Left ventricle myocardium inferior (tissue), 1 donor: ENCODE measurements at regions not wholly inside any gene's neighbourhood (a gene's known extent, or its start where the extent isn't known, plus 50 kb on each side); places are given as distances from the start of the nearest gene placed in this dataset.

ENCODE experiments used
- DNase-seq: peaks from one replicate; pipeline ENCODE4 v3.0.0-alpha.2; 2020
- H3K27ac ChIP-seq: fragments of 200-600 bp; replicated peaks from 2 replicates; pipeline ENCODE4 v1.8.0; 2021
- H3K27me3 ChIP-seq: fragments of 200-600 bp; 2 replicates; pipeline ENCODE4 v1.8.0; 2021; ENCODE audit warnings: low read depth
- H3K36me3 ChIP-seq: fragments of 200-600 bp; 2 replicates; pipeline ENCODE4 v1.8.0; 2021
- H3K4me1 ChIP-seq: fragments of 200-600 bp; 2 replicates; pipeline ENCODE4 v1.8.0; 2021
- H3K4me3 ChIP-seq: fragments of 200-600 bp; 2 replicates; pipeline ENCODE4 v1.8.0; 2021; ENCODE audit warnings: mild to moderate bottlenecking, moderate library complexity
- H3K9me3 ChIP-seq: fragments of 200-600 bp; replicated peaks from 2 replicates; pipeline ENCODE4 v1.8.0; 2021
- intact Hi-C: fragments of 100-400 bp; cut with micrococcal nuclease; formaldehyde crosslinking; loops from one replicate; pipeline ENCODE4 v1.11.0; 2022
- TF ChIP-seq, protein P1 (sequence below): fragments of 200-600 bp; IDR thresholded peaks from 2 replicates; pipeline ENCODE4 v1.8.0; 2021; ENCODE audit warnings: antibody characterized with exemption, mild to moderate bottlenecking, borderline replicate concordance
- donor health status: DM: no; HTN: yes; CAD: no; lungs with severe emphysema.

DNA sequence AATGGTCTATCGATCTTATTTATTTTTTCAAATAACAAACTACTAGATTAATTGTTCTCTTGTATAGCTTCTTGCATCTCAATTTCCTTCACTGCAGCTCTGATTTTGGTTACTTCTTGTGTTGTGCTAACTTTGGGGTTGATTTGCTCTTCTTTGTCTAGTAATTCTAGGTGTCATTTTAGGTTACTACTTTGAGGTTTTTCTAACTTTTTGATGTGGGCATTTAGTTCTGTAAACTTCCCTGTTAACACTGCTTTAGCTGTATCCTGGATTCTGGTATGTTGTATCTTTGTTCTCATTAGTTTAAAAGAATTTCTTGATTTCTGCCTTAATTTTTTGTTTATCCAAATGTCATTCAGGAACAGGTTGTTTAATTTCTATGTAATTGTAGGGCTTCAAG, 1188.0 kb downstream of the DNAJB9 start:
- H3K27me3 ChIP-seq: no peaks in the 10 kb centered on the region
- H3K4me3 ChIP-seq: no peak overlapping the region
- no peaks in the 10 kb centered on the region for H3K4me1 ChIP-seq
- intact Hi-C loops: no loop called here
- no peak overlapping the region for H3K27ac ChIP-seq
- no peak for DNase-seq
- no peaks in the 10 kb centered on the region for H3K36me3 ChIP-seq
- peaks cover 26% of the 10 kb centered on the region for H3K9me3 ChIP-seq
- TF ChIP-seq, protein P1, sequence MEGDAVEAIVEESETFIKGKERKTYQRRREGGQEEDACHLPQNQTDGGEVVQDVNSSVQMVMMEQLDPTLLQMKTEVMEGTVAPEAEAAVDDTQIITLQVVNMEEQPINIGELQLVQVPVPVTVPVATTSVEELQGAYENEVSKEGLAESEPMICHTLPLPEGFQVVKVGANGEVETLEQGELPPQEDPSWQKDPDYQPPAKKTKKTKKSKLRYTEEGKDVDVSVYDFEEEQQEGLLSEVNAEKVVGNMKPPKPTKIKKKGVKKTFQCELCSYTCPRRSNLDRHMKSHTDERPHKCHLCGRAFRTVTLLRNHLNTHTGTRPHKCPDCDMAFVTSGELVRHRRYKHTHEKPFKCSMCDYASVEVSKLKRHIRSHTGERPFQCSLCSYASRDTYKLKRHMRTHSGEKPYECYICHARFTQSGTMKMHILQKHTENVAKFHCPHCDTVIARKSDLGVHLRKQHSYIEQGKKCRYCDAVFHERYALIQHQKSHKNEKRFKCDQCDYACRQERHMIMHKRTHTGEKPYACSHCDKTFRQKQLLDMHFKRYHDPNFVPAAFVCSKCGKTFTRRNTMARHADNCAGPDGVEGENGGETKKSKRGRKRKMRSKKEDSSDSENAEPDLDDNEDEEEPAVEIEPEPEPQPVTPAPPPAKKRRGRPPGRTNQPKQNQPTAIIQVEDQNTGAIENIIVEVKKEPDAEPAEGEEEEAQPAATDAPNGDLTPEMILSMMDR: no peak

DNA sequence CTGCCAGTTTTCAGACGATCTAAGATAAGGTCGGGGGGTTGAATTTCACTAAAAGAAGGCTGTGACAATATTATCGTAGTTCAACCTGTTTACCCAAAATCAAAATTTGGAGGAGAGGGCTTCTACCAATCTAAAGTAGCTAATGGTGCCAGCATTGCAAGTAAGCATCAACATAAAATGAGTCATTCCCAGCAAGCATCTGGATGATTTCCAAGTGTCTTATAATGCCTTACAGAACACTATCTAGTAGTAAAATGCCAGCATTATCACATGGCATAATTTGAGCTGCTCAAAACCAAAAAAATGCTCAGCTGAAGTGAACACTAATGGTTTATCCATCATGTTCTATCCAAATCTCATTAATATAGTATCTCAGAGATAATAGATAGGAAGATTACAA, 1193.9 kb downstream of the DNAJB9 start:
- no peak overlapping the region for H3K4me3 ChIP-seq
- intact Hi-C loops: no loop called here
- H3K9me3 ChIP-seq: peaks cover 16% of the 10 kb centered on the region
- no peaks in the 10 kb centered on the region for H3K36me3 ChIP-seq
- TF ChIP-seq, protein P1: no peak
- no peaks in the 10 kb centered on the region for H3K4me1 ChIP-seq
- DNase-seq: no peak
- no peak overlapping the region for H3K27ac ChIP-seq
- H3K27me3 ChIP-seq: no peaks in the 10 kb centered on the region

DNA sequence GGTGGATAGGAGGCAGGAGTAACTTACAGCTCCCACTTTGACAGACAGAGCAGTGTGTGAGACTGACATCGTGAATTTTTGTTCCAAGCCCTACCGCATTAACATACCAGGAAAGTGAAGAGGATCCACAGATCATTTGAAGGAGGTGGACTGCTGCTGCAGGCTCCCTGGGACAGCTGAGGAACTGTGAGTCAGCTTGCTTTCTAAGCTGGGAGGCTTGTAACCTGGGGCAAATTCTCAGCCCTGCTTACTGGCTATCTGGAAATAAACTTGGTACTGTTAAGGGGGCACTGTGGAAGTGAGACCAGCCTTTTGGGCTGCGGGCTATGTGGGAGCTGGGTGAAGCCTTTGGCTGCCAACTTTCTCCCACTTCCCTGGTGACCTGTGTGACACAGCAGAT, 1202.5 kb downstream of the DNAJB9 start:
- H3K36me3 ChIP-seq: no peaks in the 10 kb centered on the region
- peaks cover 44% of the 10 kb centered on the region for H3K9me3 ChIP-seq
- no peaks in the 10 kb centered on the region for H3K4me1 ChIP-seq
- no peaks in the 10 kb centered on the region for H3K27me3 ChIP-seq
- DNase-seq: no peak
- TF ChIP-seq, protein P1: no peak
- H3K27ac ChIP-seq: no peak overlapping the region
- intact Hi-C loops: no loop called here
- no peak overlapping the region for H3K4me3 ChIP-seq

DNA sequence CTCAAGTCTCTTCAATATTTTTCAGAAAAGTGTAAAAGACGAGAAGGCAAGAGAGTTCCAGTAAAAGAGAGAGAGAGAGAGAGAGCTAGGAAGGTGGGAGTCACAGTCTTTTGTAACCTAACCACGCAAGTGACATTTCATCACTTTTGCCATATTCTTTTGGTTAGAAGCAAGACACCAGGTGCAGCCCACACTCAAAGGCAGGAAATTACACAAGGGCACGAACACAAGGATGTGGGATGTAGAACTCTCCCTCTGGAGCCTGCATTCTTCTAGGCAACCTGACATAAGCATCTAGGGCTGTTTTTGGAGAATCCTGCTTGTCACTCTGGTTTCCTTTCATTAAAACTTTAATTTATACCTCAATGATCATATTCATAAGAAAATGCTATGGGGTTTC, 1213.1 kb downstream of the DNAJB9 start:
- no peak overlapping the region for H3K27ac ChIP-seq
- intact Hi-C loops: no loop called here
- no peaks in the 10 kb centered on the region for H3K27me3 ChIP-seq
- H3K4me1 ChIP-seq: no peaks in the 10 kb centered on the region
- no peak for DNase-seq
- peaks cover 6% of the 10 kb centered on the region for H3K9me3 ChIP-seq
- TF ChIP-seq, protein P1: no peak
- no peak overlapping the region for H3K4me3 ChIP-seq
- H3K36me3 ChIP-seq: no peaks in the 10 kb centered on the region

DNA sequence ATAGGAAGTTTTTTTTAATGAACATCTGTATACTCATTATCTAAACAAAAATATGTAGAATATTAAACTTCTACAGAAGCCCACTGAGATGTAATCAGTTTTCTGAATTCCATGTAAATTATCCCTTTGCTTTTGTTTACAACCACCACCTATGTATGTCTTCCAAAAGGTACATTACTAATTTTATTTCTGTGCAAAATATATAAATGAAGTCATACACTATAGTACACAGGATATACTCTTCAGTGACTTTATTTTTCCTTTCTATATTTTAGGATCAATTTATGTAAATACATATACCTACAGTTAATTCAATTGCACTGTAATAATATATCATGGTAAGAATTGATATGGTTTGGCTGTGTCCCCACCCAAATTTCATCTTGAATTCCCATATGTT, 1236.9 kb downstream of the DNAJB9 start:
- no peaks in the 10 kb centered on the region for H3K9me3 ChIP-seq
- TF ChIP-seq, protein P1: no peak

DNA sequence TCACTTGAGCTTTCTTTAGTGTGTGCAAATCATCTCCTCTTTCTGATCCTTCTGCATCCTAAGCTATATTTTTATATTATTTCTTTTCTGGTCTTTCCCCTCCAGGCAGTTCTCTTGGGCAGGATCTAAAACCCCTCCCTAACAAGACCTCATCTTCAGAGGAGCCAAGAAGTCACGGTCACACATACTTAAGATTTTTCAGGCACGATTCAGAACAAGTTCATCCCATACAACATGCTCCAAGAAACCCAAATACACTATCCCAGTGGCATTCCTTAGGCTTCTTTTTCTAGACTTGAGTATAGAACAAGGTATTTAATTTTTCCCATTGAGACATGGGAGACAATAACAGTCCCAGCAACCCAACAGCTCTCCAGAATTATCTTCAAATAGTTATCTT, 1251.5 kb downstream of the DNAJB9 start:
- no peaks in the 10 kb centered on the region for H3K36me3 ChIP-seq
- no peak overlapping the region for H3K27ac ChIP-seq
- TF ChIP-seq, protein P1: no peak
- no peak overlapping the region for H3K4me3 ChIP-seq
- peaks cover 38% of the 10 kb centered on the region for H3K9me3 ChIP-seq
- no peak for DNase-seq
- intact Hi-C loops: no loop called here
- no peaks in the 10 kb centered on the region for H3K4me1 ChIP-seq
- no peaks in the 10 kb centered on the region for H3K27me3 ChIP-seq

More for the DNA sequence above, 1236.9 kb downstream of the DNAJB9 start:
- no peak for DNase-seq
- Histone ChIP-seq H3K27me3 (no peaks in the 10 kb centered on the region), H3K4me3 (no peak overlapping the region), H3K36me3 (no peaks in the 10 kb centered on the region), H3K4me1 (no peaks in the 10 kb centered on the region), H3K27ac (no peak overlapping the region)
- intact Hi-C loops: no loop called here
